Activated CD4-positive, alpha-beta memory T cell treated with anti-CD3 and anti-CD28 coated beads for 36 hours (primary cell): ENCODE measurements at regions not wholly inside any gene's neighbourhood (a gene's known extent, or its start where the extent isn't known, plus 50 kb on each side); places are given as distances from the start of the nearest gene placed in this dataset.
"Not testable (repeated sequence)": the region's sequence is repeated elsewhere in the genome, so short reads cannot be mapped to it uniquely, and the experiment has no call there.

ENCODE experiments used
- CTCF ChIA-PET: fragments of 350-600 bp; sonication (Branson Sonifier 250); formaldehyde crosslinking; loops from one replicate; lab custom pipeline; 2021; ENCODE audit warnings: antibody characterized with exemption, inconsistent platforms; lab: Charles Lee
- POLR2A ChIA-PET: fragments of 350-600 bp; sonication (Branson Sonifier 250); formaldehyde crosslinking; loops from one replicate; lab custom pipeline; 2021; ENCODE audit warnings: antibody characterized with exemption; lab: Charles Lee
- DNase-seq: peaks from one replicate; pipeline ENCODE4 v3.0.0-alpha.2; 2020
- H3K27ac Mint-ChIP-seq: one replicate; pipeline ENCODE4 v1.8.0; 2021; ENCODE audit warnings: mixed read lengths
- H3K27me3 Mint-ChIP-seq: one replicate; pipeline ENCODE4 v1.8.0; 2021; ENCODE audit warnings: mixed read lengths
- H3K36me3 Mint-ChIP-seq: one replicate; pipeline ENCODE4 v1.8.0; 2021; ENCODE audit warnings: mixed read lengths
- H3K4me1 Mint-ChIP-seq: one replicate; pipeline ENCODE4 v1.8.0; 2021; ENCODE audit warnings: low read depth, mixed read lengths
- H3K4me3 Mint-ChIP-seq: one replicate; pipeline ENCODE4 v1.8.0; 2021; ENCODE audit warnings: mild to moderate bottlenecking, mixed read lengths
- H3K9me3 Mint-ChIP-seq: one replicate; pipeline ENCODE4 v1.8.0; 2021; ENCODE audit warnings: mixed read lengths
- intact Hi-C: fragments of 100-400 bp; cut with micrococcal nuclease; formaldehyde crosslinking; loops from one replicate; pipeline ENCODE4 v1.15.1; 2023

GRCh38 chr4:79266136-79266535, 59.7 kb downstream of the NAA11 start:
- Mint-ChIP-seq H3K27me3 (no peaks in the 10 kb centered on the region), H3K4me1 (no peaks in the 10 kb centered on the region), H3K36me3 (no peaks in the 10 kb centered on the region), H3K27ac (no peak overlapping the region), H3K4me3 (no peak overlapping the region), H3K9me3 (no peaks in the 10 kb centered on the region)
- POLR2A ChIA-PET, result no interaction called here
- CTCF ChIA-PET, result no interaction called here
- intact Hi-C loops, result no loop called here
- DNase-seq, result no peak

DNA sequence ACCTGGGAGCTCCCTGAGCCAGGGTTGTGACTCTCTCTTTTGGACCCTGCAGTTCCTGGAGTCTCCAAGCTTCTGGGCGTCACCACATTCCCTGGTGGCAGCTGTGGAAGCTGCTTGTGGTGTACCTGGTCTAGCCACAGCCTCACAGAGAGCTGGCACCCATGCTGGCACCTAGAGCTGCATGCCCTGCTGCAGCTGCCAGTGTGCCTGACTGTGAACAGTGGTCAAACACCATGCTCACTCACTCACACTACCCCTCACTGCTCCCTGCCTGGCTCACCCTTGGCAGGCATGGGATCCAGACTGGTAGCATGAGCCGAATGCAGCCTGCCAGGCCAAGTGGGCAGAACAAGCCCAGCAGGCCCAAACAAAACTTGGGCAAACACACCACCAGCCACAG, 66.6 kb downstream of the NAA11 start:
- ChIA-PET POLR2A (no interaction called here), CTCF (no interaction called here)
- H3K27me3 Mint-ChIP-seq, result no peaks in the 10 kb centered on the region
- no peaks in the 10 kb centered on the region for H3K4me1 Mint-ChIP-seq
- H3K4me3 Mint-ChIP-seq, result no peak overlapping the region
- H3K27ac Mint-ChIP-seq, result no peak overlapping the region
- no peaks in the 10 kb centered on the region for H3K36me3 Mint-ChIP-seq
- intact Hi-C loops, result no loop called here
- no peak for DNase-seq
- no peaks in the 10 kb centered on the region for H3K9me3 Mint-ChIP-seq

DNA sequence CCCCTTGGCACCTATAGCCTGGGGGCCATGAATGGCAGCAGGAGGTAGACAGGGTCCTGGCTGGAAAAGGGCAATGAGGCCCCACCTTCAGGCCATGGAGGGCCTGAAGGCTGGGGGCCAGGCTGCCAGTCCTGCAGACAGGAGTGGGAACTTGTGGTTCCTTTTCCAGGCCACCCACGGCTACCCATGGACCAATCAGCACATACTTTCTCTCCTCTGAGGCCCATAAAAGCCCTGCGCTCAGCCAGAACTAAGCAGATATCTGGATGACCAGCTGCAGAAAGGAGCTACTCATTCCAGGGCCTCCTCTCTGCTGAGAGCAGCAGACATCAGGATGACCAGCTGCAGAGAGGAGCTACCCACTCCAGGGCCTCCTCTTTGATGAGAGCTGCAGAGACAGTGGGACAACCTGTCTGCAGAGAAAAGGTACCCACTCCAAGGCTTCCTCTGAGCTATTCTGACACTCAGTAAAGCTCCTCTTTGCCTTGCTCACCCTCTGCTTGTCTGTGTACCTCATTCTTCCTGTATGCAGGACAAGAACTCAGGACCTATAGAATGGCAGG, 67.2 kb downstream of the NAA11 start:
- Mint-ChIP-seq H3K9me3 (no peaks in the 10 kb centered on the region), H3K4me1 (no peaks in the 10 kb centered on the region), H3K27ac (no peak overlapping the region), H3K36me3 (no peaks in the 10 kb centered on the region), H3K27me3 (no peaks in the 10 kb centered on the region), H3K4me3 (no peak overlapping the region)
- POLR2A ChIA-PET, result no interaction called here
- intact Hi-C loops, result no loop called here
- no peak for DNase-seq
- CTCF ChIA-PET, result no interaction called here

DNA sequence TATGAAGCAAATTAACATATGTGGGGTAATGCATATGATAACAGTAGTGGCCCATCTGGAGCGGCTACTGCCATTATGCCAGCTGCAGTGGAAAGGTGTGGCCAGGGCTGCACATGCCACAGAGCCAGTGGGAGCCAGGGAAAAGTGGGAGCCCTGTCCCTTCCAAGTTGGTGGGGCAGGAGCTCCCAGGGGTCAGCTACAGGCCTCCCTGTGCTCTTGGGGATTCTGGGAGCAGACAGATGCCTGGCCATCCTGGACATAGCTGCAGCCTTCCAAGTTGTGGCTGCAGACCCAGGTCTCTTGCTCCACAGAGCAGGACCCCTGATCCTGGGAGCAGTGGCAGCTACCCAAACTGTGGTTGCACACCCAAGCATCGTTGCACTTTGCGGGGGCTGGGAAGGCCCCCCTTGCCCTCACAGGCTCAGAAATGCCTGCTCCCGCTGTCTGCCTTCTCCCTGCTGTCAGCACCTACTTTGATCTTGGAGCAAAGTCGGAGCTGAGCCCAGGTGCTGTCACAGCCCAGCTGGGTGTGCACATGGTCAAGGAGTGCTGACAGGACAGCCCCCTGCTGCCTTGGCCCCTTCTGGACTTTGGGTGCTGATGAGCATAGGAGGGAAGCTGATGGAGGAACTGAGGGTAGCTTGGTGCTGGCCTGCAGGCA, 67.8 kb downstream of the NAA11 start:
- no peak overlapping the region for H3K27ac Mint-ChIP-seq
- H3K4me1 Mint-ChIP-seq, result no peaks in the 10 kb centered on the region
- no peak overlapping the region for H3K4me3 Mint-ChIP-seq
- no peaks in the 10 kb centered on the region for H3K36me3 Mint-ChIP-seq
- no peaks in the 10 kb centered on the region for H3K9me3 Mint-ChIP-seq
- no peaks in the 10 kb centered on the region for H3K27me3 Mint-ChIP-seq
- DNase-seq, result no peak
- POLR2A ChIA-PET, result no interaction called here
- intact Hi-C loops, result no loop called here
- CTCF ChIA-PET, result no interaction called here

- POLR2A ChIA-PET, result no interaction called here
- CTCF ChIA-PET, result no interaction called here
- DNase-seq, result no peak
- Mint-ChIP-seq H3K27me3 (no peaks in the 10 kb centered on the region), H3K4me1 (no peaks in the 10 kb centered on the region), H3K27ac (no peak overlapping the region), H3K36me3 (no peaks in the 10 kb centered on the region), H3K9me3 (no peaks in the 10 kb centered on the region), H3K4me3 (no peak overlapping the region)
- intact Hi-C loops, result no loop called here
Measured at GRCh38 chr4:79255793-79256192, 70.1 kb downstream of the NAA11 start.

DNA sequence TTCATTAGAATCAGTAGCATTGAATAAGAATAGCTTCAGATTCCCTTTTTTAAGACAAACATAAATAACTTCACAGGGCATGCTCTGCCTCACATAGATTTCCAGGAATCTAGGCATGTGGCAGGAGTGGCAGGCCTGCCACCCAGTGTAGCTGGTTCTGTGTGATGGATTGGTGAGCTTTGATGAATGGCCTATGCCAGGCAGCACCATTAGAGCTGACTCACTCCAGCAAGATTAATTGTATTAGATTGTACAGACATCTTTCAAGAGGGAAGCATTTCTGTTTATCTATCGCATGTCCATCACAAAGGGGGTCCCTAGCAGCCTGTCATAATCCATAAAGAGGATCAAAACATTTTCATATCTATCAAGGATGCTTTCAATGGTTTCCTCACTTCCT, 71.9 kb downstream of the NAA11 start:
- Mint-ChIP-seq H3K27me3 (no peaks in the 10 kb centered on the region), H3K9me3 (no peaks in the 10 kb centered on the region), H3K27ac (no peak overlapping the region), H3K4me3 (no peak overlapping the region), H3K4me1 (no peaks in the 10 kb centered on the region), H3K36me3 (no peaks in the 10 kb centered on the region)
- no peak for DNase-seq
- intact Hi-C loops, result no loop called here
- ChIA-PET POLR2A (no interaction called here), CTCF (no interaction called here)

GRCh38 chr4:79253168-79253567, 72.7 kb downstream of the NAA11 start:
- Mint-ChIP-seq H3K27ac (no peak overlapping the region), H3K27me3 (peaks cover 3% of the 10 kb centered on the region), H3K4me3 (no peak overlapping the region), H3K36me3 (no peaks in the 10 kb centered on the region), H3K4me1 (no peaks in the 10 kb centered on the region), H3K9me3 (no peaks in the 10 kb centered on the region)
- POLR2A ChIA-PET, result no interaction called here
- no peak for DNase-seq
- CTCF ChIA-PET, result no interaction called here
- intact Hi-C loops, result no loop called here

- Mint-ChIP-seq H3K27me3 (peaks cover 4% of the 10 kb centered on the region), H3K4me1 (no peaks in the 10 kb centered on the region), H3K36me3 (no peaks in the 10 kb centered on the region), H3K4me3 (no peak overlapping the region), H3K9me3 (no peaks in the 10 kb centered on the region), H3K27ac (no peak overlapping the region)
- intact Hi-C loops, result no loop called here
- POLR2A ChIA-PET, result no interaction called here
- no peak for DNase-seq
- CTCF ChIA-PET, result no interaction called here
Measured at GRCh38 chr4:79250887-79251286, 75.0 kb downstream of the NAA11 start.

GRCh38 chr4:79249881-79250503, 75.9 kb downstream of the NAA11 start:
- DNase-seq, result no peak
- intact Hi-C loops, result no loop called here
- ChIA-PET CTCF (no interaction called here), POLR2A (no interaction called here)
- Mint-ChIP-seq H3K4me3 (no peak overlapping the region), H3K9me3 (no peaks in the 10 kb centered on the region), H3K4me1 (no peaks in the 10 kb centered on the region), H3K27me3 (peaks cover 4% of the 10 kb centered on the region), H3K36me3 (no peaks in the 10 kb centered on the region), H3K27ac (no peak overlapping the region)

DNA sequence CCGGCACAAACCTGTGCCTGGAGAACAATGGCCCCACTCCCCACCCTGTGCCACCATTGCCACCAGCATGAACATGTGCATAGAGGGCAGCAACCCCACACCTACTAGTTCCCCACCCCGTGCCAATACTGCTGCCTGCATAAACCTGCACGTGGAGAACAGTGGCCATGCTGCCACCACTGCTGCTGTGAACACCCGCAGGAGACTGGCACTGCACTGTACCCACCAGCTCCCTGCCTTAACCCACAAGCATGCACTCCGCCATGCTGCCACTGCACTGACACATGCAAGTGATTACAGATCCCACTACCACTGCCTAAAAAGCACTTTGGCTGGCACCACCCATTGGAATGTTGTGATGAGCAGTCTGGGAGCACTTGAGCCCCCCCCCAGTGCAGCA, 77.3 kb downstream of the NAA11 start:
- POLR2A ChIA-PET, result no interaction called here
- H3K4me3 Mint-ChIP-seq, result no peak overlapping the region
- H3K9me3 Mint-ChIP-seq, result no peaks in the 10 kb centered on the region
- intact Hi-C loops, result no loop called here
- H3K27ac Mint-ChIP-seq, result no peak overlapping the region
- no peaks in the 10 kb centered on the region for H3K36me3 Mint-ChIP-seq
- CTCF ChIA-PET, result interaction anchor here (0.5 kb wide), 1 partner anchor 30 kb away, joined by 3 read pairs; no protein-coding TSS in a partner anchor
- no peak for DNase-seq
- H3K4me1 Mint-ChIP-seq, result no peaks in the 10 kb centered on the region
- H3K27me3 Mint-ChIP-seq, result peaks cover 4% of the 10 kb centered on the region

GRCh38 chr4:79247695-79248394, 78.0 kb downstream of the NAA11 start:
- intact Hi-C loops, result no loop called here
- Mint-ChIP-seq H3K27ac (no peak overlapping the region), H3K9me3 (no peaks in the 10 kb centered on the region), H3K27me3 (peaks cover 4% of the 10 kb centered on the region), H3K4me1 (no peaks in the 10 kb centered on the region), H3K4me3 (no peak overlapping the region), H3K36me3 (no peaks in the 10 kb centered on the region)
- ChIA-PET CTCF (no interaction called here), POLR2A (no interaction called here)
- no peak for DNase-seq

DNA sequence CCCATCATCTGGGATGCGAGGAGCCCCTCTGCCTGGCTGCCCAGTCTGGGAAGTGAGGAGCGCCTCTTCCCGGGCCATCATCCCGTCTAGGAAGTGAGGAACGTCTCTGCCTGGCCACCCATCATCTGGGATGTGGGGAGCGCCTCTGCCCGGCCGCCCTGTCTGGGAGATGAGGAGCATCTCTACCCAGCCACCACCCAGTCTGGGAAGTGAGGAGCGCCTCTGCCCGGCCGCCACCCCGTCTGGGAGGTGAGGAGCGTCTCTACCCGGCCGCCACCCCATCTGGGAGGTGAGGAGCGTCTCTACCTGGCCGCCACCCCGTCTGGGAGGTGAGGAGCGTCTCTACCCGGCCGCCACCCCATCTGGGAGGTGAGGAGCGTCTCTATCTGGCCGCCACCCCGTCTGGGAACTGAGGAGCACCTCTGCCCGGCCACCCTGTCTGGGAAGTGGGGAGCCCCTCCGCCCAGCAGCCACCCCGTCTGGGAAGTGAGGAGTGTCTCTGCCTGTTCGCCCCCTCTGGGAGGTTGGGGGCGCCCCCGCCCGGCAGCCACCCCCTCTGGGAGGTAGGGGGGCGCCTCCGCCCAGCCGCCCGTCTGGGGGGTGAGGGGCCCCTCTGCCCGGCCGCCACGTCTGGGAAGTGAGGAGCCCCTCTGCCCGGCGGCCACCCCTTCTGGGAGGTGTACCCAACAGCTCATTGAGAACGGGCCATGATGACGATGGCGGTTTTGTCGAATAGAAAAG, 80.5 kb downstream of the NAA11 start:
- DNase-seq, H3K4me3 Mint-ChIP-seq, POLR2A ChIA-PET, H3K9me3 Mint-ChIP-seq, H3K4me1 Mint-ChIP-seq, H3K36me3 Mint-ChIP-seq, H3K27ac Mint-ChIP-seq, intact Hi-C loops, H3K27me3 Mint-ChIP-seq, CTCF ChIA-PET: not testable (repeated sequence)
